Astrocyte (in vitro differentiated cells and primary cell): ENCODE measurements at regions not wholly inside any gene's neighbourhood (a gene's known extent, or its start where the extent isn't known, plus 50 kb on each side); places are given as distances from the start of the nearest gene placed in this dataset.

Source experiments
- DNase-seq: peaks from one replicate; pipeline ENCODE4 v3.0.0-alpha.2; 2010; ENCODE audit warnings: low read depth
- FAIRE-seq: peaks from 2 replicates; lab custom pipeline; 2011; peaks lifted over from hg19 to GRCh38; lab: Jason Lieb, UNC
- H2AFZ ChIP-seq: 2 replicates; pipeline ENCODE4 v1.6.0; 2012; ENCODE audit warnings: low read depth, low read length, inconsistent platforms
- H3K27ac ChIP-seq: 2 replicates; pipeline ENCODE4 v1.5.1; 2011; ENCODE audit warnings: low read depth, low read length, inconsistent platforms
- H3K27me3 ChIP-seq: 2 replicates; pipeline ENCODE4 v1.6.0; 2011; ENCODE audit warnings: low read length, inconsistent platforms; ENCODE audit not compliant: insufficient read depth
- H3K36me3 ChIP-seq: 2 replicates; pipeline ENCODE4 v1.5.1; 2011; ENCODE audit warnings: low read length, inconsistent platforms; ENCODE audit not compliant: insufficient read depth
- H3K4me1 ChIP-seq: 2 replicates; pipeline ENCODE4 v1.5.1; 2011; ENCODE audit warnings: low read length, inconsistent platforms; ENCODE audit not compliant: insufficient read depth
- H3K4me2 ChIP-seq: 2 replicates; pipeline ENCODE4 v1.6.0; 2012; ENCODE audit warnings: low read length, inconsistent platforms
- H3K4me3 ChIP-seq: 2 replicates; pipeline ENCODE4 v1.5.1; 2011; ENCODE audit warnings: low read depth, mild to moderate bottlenecking, low read length, inconsistent platforms; ENCODE audit not compliant: insufficient read depth
- H3K79me2 ChIP-seq: 2 replicates; pipeline ENCODE4 v1.6.0; 2012; ENCODE audit warnings: mild to moderate bottlenecking, low read length, inconsistent platforms; ENCODE audit not compliant: insufficient read depth
- H3K9ac ChIP-seq: 2 replicates; pipeline ENCODE4 v1.6.0; 2012; ENCODE audit warnings: mild to moderate bottlenecking, low read length, inconsistent platforms
- H3K9me3 ChIP-seq: 2 replicates; pipeline ENCODE4 v1.5.1; 2012; ENCODE audit warnings: low read depth, mild to moderate bottlenecking, low read length, inconsistent platforms; ENCODE audit not compliant: insufficient read depth
- H4K20me1 ChIP-seq: 2 replicates; pipeline ENCODE4 v1.6.0; 2012; ENCODE audit warnings: low read length, inconsistent platforms; ENCODE audit not compliant: insufficient read depth
- H3K27ac Mint-ChIP-seq: one replicate; pipeline ENCODE4 v1.8.0; 2021; ENCODE audit warnings: mild to moderate bottlenecking, mixed read lengths; ENCODE audit not compliant: unreplicated experiment
- H3K27me3 Mint-ChIP-seq: one replicate; pipeline ENCODE4 v1.8.0; 2021; ENCODE audit warnings: low read depth, mixed read lengths; ENCODE audit not compliant: unreplicated experiment
- H3K36me3 Mint-ChIP-seq: one replicate; pipeline ENCODE4 v1.8.0; 2021; ENCODE audit warnings: low read depth, mixed read lengths; ENCODE audit not compliant: unreplicated experiment
- H3K4me1 Mint-ChIP-seq: one replicate; pipeline ENCODE4 v1.8.0; 2021; ENCODE audit warnings: low read depth, mixed read lengths; ENCODE audit not compliant: unreplicated experiment
- H3K4me3 Mint-ChIP-seq: one replicate; pipeline ENCODE4 v1.8.0; 2021; ENCODE audit warnings: mild to moderate bottlenecking, moderate library complexity, mixed read lengths; ENCODE audit not compliant: unreplicated experiment
- H3K9me3 Mint-ChIP-seq: one replicate; pipeline ENCODE4 v1.8.0; 2021; ENCODE audit warnings: mild to moderate bottlenecking, mixed read lengths; ENCODE audit not compliant: unreplicated experiment
- EZH2 ChIP-seq: IDR thresholded peaks from 2 replicates; pipeline ENCODE4 v1.6.1; 2012; ENCODE audit warnings: mild to moderate bottlenecking, low read length, inconsistent platforms; ENCODE audit not compliant: insufficient read depth
- TF ChIP-seq, protein P1 (sequence below): IDR thresholded peaks from 2 replicates; pipeline ENCODE4 v1.5.1; 2011; ENCODE audit warnings: low read depth, mild to moderate bottlenecking, inconsistent platforms, low read length, moderate library complexity; ENCODE audit not compliant: insufficient read depth

DNA sequence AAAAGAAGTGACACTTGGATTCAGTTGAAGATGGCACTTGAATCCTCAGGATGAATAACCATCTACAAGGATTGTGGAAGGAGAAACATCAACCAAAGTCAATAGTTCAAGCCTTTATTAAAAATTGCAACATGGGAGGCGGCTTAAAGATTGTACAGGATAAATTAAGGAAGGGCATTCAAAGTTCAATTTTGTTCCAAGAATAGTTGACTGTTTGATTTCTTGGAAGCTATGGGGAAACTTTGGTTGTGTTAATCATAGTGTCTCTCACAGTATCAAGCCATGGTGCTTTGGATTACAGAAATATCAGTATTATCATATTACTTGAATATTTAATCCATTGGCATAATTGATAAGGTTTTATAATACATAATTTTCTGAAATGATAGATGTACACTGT lies 1844.3 kb downstream of the MAT2B start:
- FAIRE-seq (no peak), DNase-seq (no peak)
- no peak overlapping the region for H3K9ac ChIP-seq
- Mint-ChIP-seq H3K27me3 (no peaks in the 10 kb centered on the region), H3K27ac (no peak overlapping the region), H3K9me3 (no peaks in the 10 kb centered on the region), H3K4me3 (no peak overlapping the region), H3K36me3 (no peaks in the 10 kb centered on the region), H3K4me1 (no peaks in the 10 kb centered on the region)
- no peaks in the 10 kb centered on the region for H3K27me3 ChIP-seq
- no peaks in the 10 kb centered on the region for H4K20me1 ChIP-seq
- no peaks in the 10 kb centered on the region for H3K9me3 ChIP-seq
- TF ChIP-seq EZH2: no peak
- TF ChIP-seq, protein P1, sequence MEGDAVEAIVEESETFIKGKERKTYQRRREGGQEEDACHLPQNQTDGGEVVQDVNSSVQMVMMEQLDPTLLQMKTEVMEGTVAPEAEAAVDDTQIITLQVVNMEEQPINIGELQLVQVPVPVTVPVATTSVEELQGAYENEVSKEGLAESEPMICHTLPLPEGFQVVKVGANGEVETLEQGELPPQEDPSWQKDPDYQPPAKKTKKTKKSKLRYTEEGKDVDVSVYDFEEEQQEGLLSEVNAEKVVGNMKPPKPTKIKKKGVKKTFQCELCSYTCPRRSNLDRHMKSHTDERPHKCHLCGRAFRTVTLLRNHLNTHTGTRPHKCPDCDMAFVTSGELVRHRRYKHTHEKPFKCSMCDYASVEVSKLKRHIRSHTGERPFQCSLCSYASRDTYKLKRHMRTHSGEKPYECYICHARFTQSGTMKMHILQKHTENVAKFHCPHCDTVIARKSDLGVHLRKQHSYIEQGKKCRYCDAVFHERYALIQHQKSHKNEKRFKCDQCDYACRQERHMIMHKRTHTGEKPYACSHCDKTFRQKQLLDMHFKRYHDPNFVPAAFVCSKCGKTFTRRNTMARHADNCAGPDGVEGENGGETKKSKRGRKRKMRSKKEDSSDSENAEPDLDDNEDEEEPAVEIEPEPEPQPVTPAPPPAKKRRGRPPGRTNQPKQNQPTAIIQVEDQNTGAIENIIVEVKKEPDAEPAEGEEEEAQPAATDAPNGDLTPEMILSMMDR: no peak
- H3K4me3 ChIP-seq: no peak overlapping the region
- no peaks in the 10 kb centered on the region for H3K79me2 ChIP-seq
- H2AFZ ChIP-seq: no peak overlapping the region
- no peaks in the 10 kb centered on the region for H3K36me3 ChIP-seq
- H3K4me1 ChIP-seq: no peaks in the 10 kb centered on the region
- no peak overlapping the region for H3K27ac ChIP-seq
- no peak overlapping the region for H3K4me2 ChIP-seq

DNA sequence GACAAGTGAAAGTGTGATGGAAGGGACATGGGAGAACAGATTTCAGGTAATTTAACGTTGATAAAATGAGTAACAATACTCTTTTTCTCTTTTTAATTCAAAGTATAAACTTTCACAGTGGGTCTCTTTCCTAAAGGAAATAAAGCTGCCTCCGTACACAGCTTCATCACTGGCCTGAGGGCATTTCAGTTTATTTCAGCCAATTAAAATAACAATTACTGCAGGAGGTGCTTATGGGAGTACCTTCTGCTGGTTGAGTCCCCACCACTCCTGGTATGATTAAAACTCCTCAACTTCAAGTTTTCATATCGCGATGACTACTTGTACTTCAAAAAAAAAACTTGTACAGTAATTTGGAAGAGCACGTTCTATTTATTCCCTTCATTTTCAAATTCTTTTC lies 1845.9 kb downstream of the MAT2B start:
- TF ChIP-seq, protein P1: no peak
- no peak for TF ChIP-seq EZH2
- FAIRE-seq: no peak
- Mint-ChIP-seq H3K27me3 (no peaks in the 10 kb centered on the region), H3K9me3 (no peaks in the 10 kb centered on the region), H3K4me1 (no peaks in the 10 kb centered on the region), H3K27ac (no peak overlapping the region), H3K36me3 (no peaks in the 10 kb centered on the region), H3K4me3 (no peak overlapping the region)
- Histone ChIP-seq H3K4me1 (no peaks in the 10 kb centered on the region), H2AFZ (no peak overlapping the region), H4K20me1 (no peaks in the 10 kb centered on the region), H3K9ac (no peak overlapping the region), H3K4me2 (no peak overlapping the region), H3K79me2 (no peaks in the 10 kb centered on the region), H3K4me3 (no peak overlapping the region), H3K9me3 (no peaks in the 10 kb centered on the region), H3K27ac (no peak overlapping the region), H3K36me3 (no peaks in the 10 kb centered on the region), H3K27me3 (no peaks in the 10 kb centered on the region)
- DNase-seq: no peak

DNA sequence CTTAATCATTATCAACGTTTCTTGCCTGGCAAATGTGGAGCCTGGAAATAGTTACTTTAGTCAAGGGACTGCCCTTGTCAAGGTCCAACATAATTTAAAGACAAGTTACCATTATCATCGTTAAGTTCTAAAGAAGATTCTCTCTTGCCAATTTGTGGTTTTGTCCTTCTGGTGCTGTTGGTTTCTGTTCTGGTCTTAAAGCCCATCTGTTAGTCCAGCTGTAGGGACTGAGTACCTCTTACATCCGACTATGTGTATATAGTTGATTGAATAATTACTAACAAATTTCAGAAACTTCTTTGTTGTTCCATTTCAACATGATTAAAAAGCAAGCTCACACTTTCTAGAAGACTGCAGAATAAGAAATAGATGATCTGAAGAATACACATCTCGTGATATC lies 1854.9 kb downstream of the MAT2B start:
- TF ChIP-seq, protein P1: no peak
- no peak for TF ChIP-seq EZH2
- H3K4me1 ChIP-seq: no peaks in the 10 kb centered on the region
- Mint-ChIP-seq H3K27me3 (no peaks in the 10 kb centered on the region), H3K4me3 (no peak overlapping the region), H3K9me3 (no peaks in the 10 kb centered on the region), H3K27ac (no peak overlapping the region), H3K4me1 (no peaks in the 10 kb centered on the region), H3K36me3 (no peaks in the 10 kb centered on the region)
- no peak overlapping the region for H3K4me3 ChIP-seq
- H4K20me1 ChIP-seq: no peaks in the 10 kb centered on the region
- H3K4me2 ChIP-seq: no peak overlapping the region
- no peaks in the 10 kb centered on the region for H3K79me2 ChIP-seq
- no peaks in the 10 kb centered on the region for H3K27me3 ChIP-seq
- no peak overlapping the region for H3K9ac ChIP-seq
- H3K27ac ChIP-seq: no peak overlapping the region
- H3K36me3 ChIP-seq: no peaks in the 10 kb centered on the region
- DNase-seq (no peak), FAIRE-seq (no peak)
- no peaks in the 10 kb centered on the region for H3K9me3 ChIP-seq
- no peak overlapping the region for H2AFZ ChIP-seq
